GM19468 (cell line): ENCODE measurements at regions not wholly inside any gene's neighbourhood (a gene's known extent, or its start where the extent isn't known, plus 50 kb on each side); places are given as distances from the start of the nearest gene placed in this dataset.

Experiments
- ATAC-seq: cut with Tn5 transposase; IDR thresholded peaks from one replicate; pipeline ENCODE4 v1.9.1; 2021; ENCODE audit warnings: mild to moderate bottlenecking, moderate library complexity, moderate number of reproducible peaks; ENCODE audit not compliant: unreplicated experiment; ENCODE audit errors: extremely low read depth

- no peak for ATAC-seq
These were observed 375.2 kb downstream of the DUSP6 start for GRCh38 chr12:88977115-88977514.

DNA sequence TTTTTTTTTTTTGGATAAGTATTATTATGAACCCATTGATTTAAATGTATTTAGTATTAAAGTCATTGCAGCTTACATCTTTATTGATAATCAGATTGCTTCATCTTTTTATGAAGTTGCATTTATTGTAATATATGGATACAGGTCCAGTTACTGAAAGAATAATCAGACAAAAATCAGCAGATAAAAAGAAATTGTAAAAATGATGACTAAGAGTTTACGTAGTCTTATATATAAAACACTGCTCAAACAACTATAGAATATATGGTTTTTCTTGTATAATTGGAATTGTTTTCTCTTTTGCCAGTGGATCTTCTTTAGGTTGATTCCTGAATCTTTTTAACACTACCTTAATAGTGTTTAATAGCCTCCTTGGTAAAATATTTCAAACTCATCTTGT, 378.3 kb downstream of the DUSP6 start:
- no peak for ATAC-seq

DNA sequence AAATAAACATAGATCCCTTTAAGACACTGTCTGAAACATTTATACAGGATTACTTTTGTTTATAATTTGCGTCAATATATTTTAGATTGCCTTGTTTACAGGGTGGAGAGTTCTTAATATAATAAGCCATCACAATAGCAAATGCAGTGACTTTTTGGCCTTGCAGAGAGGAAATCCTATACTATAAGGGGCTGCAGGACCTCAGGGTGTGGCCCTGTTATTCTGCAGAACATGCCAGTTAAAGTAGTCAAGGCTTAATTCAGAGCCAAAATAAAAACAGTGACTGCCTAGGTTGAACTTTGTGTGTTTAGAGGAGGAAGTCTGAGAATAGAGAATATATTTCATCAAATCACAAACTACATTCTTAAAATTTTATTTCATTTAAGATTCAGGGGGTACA, 381.6 kb downstream of the DUSP6 start:
- ATAC-seq: no peak

DNA sequence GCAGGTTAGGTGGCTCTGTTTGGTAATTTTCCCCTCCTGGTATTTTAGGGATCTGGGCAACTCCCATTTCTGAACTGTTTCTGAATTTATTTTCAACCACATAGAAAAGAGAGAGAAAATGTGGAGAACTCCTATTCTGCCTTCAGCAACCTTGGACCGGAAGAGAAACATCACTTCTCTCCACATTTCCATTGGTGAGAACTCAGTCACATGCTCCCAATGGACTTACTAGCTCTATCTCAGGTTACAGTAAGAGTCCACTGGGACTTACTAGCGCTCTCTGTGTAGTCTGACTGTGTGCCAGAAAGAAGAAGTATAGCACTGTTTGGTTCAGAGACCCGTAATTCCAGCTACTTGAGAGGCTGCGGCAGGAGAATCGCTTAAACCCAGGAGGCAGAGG, 383.2 kb downstream of the DUSP6 start:
- no peak for ATAC-seq

DNA sequence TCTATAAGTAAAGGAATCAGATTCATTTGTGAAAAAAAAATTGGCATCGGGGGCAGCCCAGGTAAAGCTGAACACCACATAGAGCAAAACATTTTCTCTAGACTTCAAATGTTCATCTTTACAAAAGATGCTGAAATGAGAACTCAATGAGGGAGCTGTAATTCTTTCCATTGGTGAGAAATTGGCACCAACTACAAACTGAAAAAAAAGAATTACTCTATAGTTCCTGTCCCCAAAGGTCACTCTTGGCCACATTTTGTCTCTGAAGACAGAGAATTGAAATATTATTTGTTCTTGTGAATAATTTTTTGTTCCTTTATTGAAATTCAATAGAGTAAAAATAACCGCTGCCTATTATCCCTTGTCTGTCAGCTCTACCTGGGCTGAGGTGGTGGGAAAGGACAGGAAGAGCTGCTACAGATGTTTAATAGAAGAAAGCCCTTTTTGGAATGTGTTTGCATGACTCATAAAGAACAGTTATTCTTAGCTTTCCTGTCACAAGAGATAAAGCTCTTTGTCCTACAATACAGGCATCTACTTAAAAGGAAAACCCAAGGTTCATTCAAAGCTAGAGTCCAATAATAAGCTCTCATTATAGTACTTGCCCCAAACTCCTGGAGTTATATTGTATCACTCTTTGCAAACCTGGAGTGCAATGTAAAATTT, 380.1 kb upstream of the KITLG start:
- no peak for ATAC-seq

DNA sequence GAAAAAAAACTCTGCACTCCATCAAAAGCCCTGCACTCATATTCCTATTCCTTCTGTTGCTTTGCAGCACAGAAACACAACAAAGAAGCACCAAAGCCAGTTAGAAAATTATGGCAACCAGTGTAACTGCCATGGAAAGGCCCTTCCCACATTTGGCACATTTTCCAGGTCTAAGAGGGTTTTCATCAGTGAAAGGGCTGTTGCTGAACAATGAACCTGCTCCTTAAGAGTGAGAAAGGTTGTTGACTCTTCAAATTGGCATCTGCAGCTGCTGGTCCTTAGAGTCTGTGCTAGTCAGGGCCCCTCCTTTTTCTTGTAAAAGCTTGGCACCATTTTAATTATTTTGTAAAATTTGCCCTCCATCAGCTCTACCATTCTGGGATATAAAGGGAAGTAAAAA, 378.7 kb upstream of the KITLG start:
- no peak for ATAC-seq

GRCh38 chr12:88958153-88958552, 377.9 kb upstream of the KITLG start:
- no peak for ATAC-seq

DNA sequence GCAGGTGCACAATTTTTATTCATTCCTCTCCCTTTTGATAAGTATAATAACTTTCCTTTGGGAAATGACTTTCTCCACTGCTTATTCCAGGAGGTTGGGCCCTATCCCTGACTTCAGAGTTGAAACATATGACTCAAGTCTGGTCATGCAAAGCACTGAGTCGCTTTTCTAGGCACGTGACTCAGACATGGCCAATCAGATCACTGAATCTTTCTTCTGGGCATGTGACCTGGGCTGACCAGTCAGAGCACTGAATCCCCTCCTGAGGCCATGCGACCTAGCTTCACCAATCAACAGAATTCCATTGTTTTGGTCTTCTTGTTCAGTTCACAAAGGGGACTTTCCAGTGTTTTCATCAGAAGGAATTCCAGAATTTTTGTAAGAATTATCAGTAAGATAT, 377.1 kb upstream of the KITLG start:
- ATAC-seq: no peak

DNA sequence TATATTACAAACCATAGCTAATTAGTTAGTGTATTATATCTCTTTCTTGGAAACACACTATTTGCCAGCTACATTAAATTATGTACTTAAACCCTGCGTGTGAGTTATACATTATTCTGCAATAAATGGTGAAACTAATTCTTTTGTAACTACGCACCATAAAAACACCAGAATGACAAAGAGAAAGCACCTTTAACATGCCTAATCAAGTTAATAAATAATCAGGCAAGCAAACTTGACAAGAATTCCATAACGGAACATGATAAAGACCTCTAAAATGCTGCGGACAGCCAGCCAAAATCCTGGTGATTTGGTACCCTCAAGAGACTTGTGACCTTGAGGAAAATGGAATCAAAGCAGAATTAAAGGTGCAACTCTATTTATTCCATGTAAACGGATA, 375.3 kb upstream of the KITLG start:
- ATAC-seq: no peak

GRCh38 chr12:88953029-88953586, 372.8 kb upstream of the KITLG start:
- no peak for ATAC-seq

- ATAC-seq: no peak
These were observed 372.3 kb upstream of the KITLG start for GRCh38 chr12:88952562-88952942.

DNA sequence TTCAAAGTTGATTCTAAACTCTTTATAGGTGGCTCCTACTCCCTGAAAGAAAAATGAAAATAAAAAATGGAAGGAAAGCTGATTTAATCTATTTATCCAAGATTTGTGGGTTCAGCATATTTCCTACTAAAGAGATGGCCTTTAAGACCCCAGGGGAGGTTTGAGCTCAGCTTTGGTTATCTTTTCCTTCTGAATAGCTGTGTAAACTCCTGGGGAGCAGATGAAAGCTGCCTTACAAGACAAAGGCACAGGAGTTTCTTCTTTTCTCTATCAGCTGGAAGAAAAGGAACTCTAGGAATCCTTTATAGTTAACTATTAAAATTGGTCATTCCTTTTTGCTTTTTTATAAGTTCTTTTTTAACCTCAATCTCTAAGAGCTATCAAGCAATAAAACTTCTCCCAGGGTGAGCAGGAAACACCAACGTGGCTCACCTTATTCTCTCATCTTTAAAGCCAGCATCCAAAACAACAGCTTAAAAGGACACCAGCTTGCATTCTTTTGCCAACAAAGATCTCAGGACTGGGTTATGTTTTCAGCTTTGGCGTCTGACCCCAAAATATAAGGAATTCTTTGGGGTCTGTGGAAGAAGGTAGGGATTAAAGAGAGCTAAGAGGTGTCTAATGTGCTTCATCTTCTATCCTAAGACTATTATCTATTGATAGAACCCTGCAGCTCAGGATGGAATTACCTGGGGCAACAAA, 371.7 kb upstream of the KITLG start:
- no peak for ATAC-seq

- no peak for ATAC-seq
These were observed 370.9 kb upstream of the KITLG start for GRCh38 chr12:88951177-88951576.

DNA sequence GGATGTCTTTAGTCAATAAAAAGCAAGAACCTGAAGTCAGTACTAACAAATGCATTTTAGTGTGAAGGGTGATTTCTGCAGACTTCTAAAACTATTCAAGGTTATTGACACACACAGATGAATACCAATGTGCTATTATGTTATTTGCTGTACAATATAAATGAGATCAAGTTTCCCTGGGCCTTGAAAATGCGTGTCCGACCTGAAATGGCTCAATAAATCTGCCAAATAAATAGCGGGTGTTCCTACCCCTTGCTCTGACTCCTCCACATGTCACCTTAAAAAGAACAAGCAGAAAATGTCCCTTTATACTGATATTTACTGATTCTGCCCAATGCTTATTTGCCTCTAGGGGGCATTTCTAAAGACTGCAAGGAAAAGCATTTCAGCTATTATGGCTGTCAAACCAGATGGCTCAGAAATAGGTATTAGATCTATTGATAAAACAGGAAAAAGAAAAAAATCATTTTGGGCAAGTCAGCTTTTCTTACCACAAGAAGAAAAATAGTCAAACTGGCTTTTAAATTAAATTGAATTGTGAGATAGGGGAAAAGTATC, 367.3 kb upstream of the KITLG start:
- ATAC-seq: no peak

DNA sequence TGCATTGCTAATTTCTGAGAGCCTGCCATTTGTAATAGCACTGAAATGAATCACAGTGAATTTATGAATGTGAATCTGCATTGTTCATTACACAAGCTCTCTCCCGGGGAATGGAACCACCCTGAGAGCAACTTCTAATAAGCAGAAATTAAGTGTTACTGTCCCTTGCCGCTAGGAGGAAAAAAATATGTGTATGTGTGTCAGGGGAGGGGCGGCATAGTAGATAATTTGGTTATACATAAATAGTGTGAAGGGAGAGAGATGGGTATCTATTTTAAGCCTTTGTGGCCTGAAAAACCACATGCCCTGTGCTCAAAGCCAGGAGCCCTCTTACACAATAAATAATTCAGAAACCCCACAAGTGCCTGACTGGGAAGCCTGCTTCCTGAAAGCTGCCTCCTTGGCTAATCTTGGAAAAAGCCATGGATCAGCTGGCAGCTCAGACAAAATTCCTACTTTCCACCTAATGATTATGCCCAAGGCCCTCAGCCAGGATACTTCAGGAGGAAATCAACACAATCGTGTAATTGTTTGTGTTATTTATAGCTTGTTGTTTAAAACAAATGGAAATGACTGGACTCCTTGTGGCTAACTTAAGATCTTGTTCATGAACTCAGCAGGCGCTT, 366.2 kb upstream of the KITLG start:
- ATAC-seq: peak; percentile 55

DNA sequence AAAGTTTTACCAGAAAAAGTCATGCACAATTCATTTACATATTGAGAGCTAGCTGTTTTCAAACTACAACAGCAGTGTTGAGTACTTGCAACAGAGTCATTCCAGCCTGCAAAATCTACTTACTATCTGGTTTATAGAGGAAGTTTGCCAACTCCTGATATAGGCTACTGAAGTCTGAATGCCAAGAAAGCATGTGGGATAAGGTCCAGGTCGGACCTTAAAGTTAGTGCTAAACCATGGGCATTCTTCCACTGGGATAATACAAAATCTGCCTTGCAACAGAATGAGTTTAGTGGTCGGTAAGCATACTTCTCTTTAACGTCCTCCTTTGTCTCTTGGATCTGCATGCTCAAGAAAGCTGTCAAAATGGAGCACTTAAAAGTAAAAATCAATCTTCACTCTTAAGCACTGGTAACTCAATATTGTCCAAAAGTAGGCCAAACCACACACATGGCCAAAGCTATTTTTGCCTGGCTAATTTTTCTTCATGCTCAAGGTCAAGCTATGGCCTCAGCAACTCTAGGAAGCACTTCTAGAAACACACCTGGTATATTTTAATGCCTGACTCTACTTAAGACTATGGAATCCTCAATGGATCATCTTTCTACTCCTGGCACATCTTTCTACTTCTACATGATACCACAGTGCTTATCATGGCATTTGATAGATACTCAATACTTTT, 364.9 kb upstream of the KITLG start:
- ATAC-seq: no peak

DNA sequence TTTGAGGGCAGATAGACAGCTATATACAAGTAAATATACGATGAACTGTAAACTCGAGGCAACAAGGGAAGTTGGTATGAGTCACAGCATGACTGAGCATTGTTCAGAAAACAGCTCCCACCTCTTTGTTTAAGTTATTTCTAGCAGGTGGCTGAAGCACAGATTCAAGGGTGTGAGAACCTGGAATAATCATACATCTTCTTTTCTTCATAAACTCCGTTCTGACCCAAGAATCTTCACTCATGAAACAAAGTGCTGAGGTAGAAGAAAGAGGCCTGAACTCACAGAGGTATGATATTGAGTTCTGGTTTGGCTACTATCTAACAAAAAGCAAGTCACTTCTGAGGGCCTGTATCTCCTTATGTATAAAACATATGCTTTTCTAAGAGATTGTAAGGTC, 364.1 kb upstream of the KITLG start:
- no peak for ATAC-seq

DNA sequence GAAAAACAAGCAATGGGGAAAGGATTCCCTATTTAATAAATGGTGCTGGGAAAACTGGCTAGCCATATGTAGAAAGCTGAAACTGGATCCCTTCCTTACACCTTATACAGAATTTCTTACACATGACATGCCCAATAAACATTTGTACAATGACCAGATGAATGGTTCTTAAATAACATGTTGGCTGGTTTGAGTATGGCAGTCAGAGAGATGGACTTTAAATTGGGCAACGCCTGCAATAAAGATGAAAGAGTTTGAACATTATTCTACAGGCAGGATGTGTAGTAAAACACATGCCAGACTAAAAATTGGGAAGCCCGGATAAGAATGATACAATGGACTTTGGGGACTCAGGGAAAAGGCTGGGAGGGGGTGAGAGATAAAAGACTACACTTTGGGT, 360.6 kb upstream of the KITLG start:
- no peak for ATAC-seq

- no peak for ATAC-seq
These were observed 355.6 kb upstream of the KITLG start for GRCh38 chr12:88935856-88936255.

DNA sequence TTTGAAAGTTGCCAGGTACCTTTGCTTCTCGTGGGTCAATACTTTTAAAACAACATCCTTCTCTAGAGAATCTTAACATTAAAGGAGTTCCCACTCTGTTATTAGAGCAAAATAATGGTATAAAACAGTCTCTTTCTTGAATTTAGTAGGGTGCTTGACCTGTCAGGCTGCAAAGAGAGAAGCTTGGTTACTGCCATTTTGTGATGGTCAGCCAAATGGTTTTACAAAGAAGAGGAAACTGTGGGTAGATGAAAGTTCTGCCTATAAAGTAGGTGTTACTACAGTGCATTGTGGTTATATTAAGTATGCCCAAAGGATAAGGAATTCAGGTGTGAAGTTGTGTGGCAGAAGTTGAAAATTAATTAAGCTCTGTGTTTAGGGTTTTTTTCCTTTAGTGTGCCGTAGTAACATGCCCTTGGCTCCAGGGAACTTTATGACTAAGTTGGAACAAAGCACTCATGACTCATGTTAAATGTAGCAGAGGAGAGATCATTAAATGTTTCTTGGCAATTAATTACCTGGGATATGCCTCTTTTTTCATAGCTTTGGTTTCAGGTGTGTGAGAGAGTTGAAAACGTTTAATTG, 354.0 kb upstream of the KITLG start:
- no peak for ATAC-seq
